ENCODE measurements at regions not wholly inside any gene's neighbourhood (a gene's known extent, or its start where the extent isn't known, plus 50 kb on each side); places are given as distances from the start of the nearest gene placed in this dataset.
"Not testable (repeated sequence)": the region's sequence is repeated elsewhere in the genome, so short reads cannot be mapped to it uniquely, and the experiment has no call there.

DNA sequence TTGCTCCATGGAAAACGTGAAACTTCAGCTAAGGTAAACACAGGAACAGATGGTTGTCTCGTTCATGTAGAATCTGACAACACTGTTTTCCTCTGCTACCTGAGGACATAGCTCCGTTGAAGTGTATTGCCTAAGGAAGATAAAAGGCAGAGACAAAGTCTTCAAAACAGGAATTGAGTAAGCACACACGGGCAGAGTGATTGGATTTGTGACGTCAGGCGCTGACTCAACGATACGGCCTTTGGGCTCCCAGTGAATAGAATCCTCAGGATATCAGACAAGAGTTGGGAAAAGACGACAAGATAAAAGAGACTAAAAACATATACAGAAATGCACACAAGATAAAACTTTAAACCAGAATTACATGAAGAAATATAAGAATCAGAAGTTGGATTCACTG lies 787.1 kb upstream of the CTNND2 start:
- Histone ChIP-seq H3K4me1 (ENCODE audit: insufficient read depth, low read length) (no peaks in the 10 kb centered on the region), H3K9me3 (ENCODE audit: low read length) (no peaks in the 10 kb centered on the region), H3K27me3 (ENCODE audit: insufficient read depth, low read length, poor library complexity, severe bottlenecking) (no peaks in the 10 kb centered on the region), H3K36me3 (ENCODE audit: insufficient read depth, low read length) (no peaks in the 10 kb centered on the region), H3K4me3 (ENCODE audit: low read length) (no peak overlapping the region), H3K27ac (ENCODE audit: low read depth, low read length) (no peak overlapping the region)
- peaks cover 0 to 20% (median 4%) of the 10 kb centered on the region in 5 donors for H3K9me3 Mint-ChIP-seq
- ChIA-PET POLR2A (no interaction called here), CTCF (interaction anchor here (1.6 kb wide), 1 partner anchor 11 kb away, joined by 3 read pairs; no protein-coding TSS in a partner anchor)
- no peak overlapping the region for H3K27ac Mint-ChIP-seq
- no peak overlapping the region for H3K4me3 Mint-ChIP-seq
- peaks cover 0 to 4% (median 0%) of the 10 kb centered on the region in 3 donors for H3K36me3 Mint-ChIP-seq
- H3K4me1 Mint-ChIP-seq = no peaks in the 10 kb centered on the region
- DNase-seq = no peak
- H3K27me3 Mint-ChIP-seq = no peaks in the 10 kb centered on the region

DNA sequence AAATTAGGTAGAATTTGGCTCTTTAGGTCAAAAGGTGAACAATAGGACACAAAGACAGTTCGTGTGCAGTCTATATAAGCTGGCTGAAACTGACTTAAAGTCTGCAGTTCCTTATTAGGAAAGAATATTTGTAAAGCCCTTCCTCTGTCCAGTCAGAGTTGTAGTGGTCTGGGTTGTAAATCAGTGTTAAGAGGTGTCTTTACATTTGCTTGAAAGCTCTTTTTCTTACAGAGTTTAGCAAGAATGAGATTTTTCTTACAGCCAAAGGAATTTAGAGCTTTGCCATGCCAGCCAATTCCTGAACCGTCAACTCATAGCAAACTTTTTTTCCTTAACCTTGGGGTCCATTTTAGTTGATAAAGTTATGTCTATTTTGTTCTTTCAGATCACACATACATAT lies 786.1 kb upstream of the CTNND2 start:
- H3K36me3 ChIP-seq (ENCODE audit: insufficient read depth, low read length) = no peaks in the 10 kb centered on the region
- H3K9me3 ChIP-seq (ENCODE audit: low read length) = no peaks in the 10 kb centered on the region
- no peak overlapping the region for H3K27ac ChIP-seq (ENCODE audit: low read depth, low read length)
- H3K4me1 ChIP-seq (ENCODE audit: insufficient read depth, low read length) = no peaks in the 10 kb centered on the region
- H3K36me3 Mint-ChIP-seq = peaks cover 0 to 4% (median 0%) of the 10 kb centered on the region in 3 donors
- no peak overlapping the region for H3K27ac Mint-ChIP-seq
- ChIA-PET POLR2A (no interaction called here), CTCF (no interaction called here)
- H3K4me3 Mint-ChIP-seq = no peak overlapping the region
- no peaks in the 10 kb centered on the region for H3K27me3 Mint-ChIP-seq
- H3K4me3 ChIP-seq (ENCODE audit: low read length) = no peak overlapping the region
- H3K9me3 Mint-ChIP-seq = peaks cover 0 to 19% (median 4%) of the 10 kb centered on the region in 5 donors
- no peaks in the 10 kb centered on the region for H3K4me1 Mint-ChIP-seq
- H3K27me3 ChIP-seq (ENCODE audit: insufficient read depth, low read length, poor library complexity, severe bottlenecking) = no peaks in the 10 kb centered on the region
- DNase-seq = no peak

DNA sequence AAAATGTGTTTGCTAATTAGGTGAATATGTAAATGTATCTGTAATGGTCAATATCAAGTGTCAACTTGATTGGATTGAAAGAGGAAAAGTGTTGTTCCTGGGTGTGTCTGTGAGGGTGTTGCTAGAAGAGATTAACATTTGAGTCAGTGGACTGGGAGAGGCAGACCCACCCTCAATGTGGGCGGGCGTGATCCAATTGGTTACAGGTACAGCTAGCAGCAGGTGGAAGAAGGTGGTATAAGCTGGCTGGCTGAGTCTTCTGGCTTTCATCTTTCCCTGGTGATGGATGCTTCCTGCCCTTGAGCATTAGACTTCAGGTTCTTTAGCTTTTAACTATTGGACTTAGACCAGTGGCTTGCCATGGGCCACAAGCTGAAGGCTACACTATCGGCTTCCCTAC lies 779.0 kb upstream of the CTNND2 start:
- CTCF ChIA-PET = no interaction called here

GRCh38 chr5:12679731-12680130 lies 775.5 kb upstream of the CTNND2 start:
- Histone ChIP-seq H3K9me3 (ENCODE audit: low read length) (no peaks in the 10 kb centered on the region), H3K36me3 (ENCODE audit: insufficient read depth, low read length) (no peaks in the 10 kb centered on the region), H3K27me3 (ENCODE audit: insufficient read depth, low read length, poor library complexity, severe bottlenecking) (no peaks in the 10 kb centered on the region), H3K4me3 (ENCODE audit: low read length) (no peak overlapping the region), H3K4me1 (ENCODE audit: insufficient read depth, low read length) (no peaks in the 10 kb centered on the region), H3K27ac (ENCODE audit: low read depth, low read length) (no peak overlapping the region)
- Mint-ChIP-seq H3K4me3 (no peak overlapping the region), H3K27ac (no peak overlapping the region), H3K27me3 (no peaks in the 10 kb centered on the region), H3K9me3 (peaks cover 0 to 8% (median 5%) of the 10 kb centered on the region in 5 donors), H3K36me3 (no peaks in the 10 kb centered on the region), H3K4me1 (no peaks in the 10 kb centered on the region)
- no peak for DNase-seq
- POLR2A ChIA-PET = no interaction called here
- CTCF ChIA-PET = no interaction called here

More for the DNA sequence above, 779.0 kb upstream of the CTNND2 start:
- no peak for DNase-seq
- no peaks in the 10 kb centered on the region for H3K36me3 ChIP-seq (ENCODE audit: insufficient read depth, low read length)
- no peaks in the 10 kb centered on the region for H3K36me3 Mint-ChIP-seq
- H3K4me3 Mint-ChIP-seq = no peak overlapping the region
- no peaks in the 10 kb centered on the region for H3K4me1 ChIP-seq (ENCODE audit: insufficient read depth, low read length)
- peaks cover 0 to 7% (median 0%) of the 10 kb centered on the region in 5 donors for H3K9me3 Mint-ChIP-seq
- H3K27ac ChIP-seq (ENCODE audit: low read depth, low read length) = no peak overlapping the region
- H3K27ac Mint-ChIP-seq = no peak overlapping the region
- H3K27me3 Mint-ChIP-seq = no peaks in the 10 kb centered on the region
- H3K9me3 ChIP-seq (ENCODE audit: low read length) = no peaks in the 10 kb centered on the region
- H3K27me3 ChIP-seq (ENCODE audit: insufficient read depth, low read length, poor library complexity, severe bottlenecking) = no peaks in the 10 kb centered on the region
- no peak overlapping the region for H3K4me3 ChIP-seq (ENCODE audit: low read length)
- no peaks in the 10 kb centered on the region for H3K4me1 Mint-ChIP-seq
- POLR2A ChIA-PET = no interaction called here

DNA sequence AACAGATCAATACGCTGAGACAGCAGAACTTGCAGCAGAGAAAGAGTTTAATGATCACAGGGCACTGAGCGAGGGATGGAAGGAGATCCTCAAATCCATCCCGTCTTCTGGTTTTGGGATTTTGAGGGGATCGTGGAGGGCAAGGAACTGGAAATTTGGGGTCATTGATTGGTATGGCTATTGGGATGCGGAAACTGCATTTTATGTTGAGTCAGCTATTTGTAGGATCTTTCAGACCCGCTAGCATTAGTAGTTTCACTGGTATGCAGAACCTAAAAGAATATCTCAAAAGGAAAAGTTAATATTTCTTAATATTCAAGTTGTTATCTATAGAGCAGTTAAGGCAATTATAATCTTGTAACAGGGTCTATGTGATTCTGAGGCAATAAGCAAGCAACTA lies 771.7 kb upstream of the CTNND2 start:
- ChIA-PET POLR2A (no interaction called here), CTCF (no interaction called here)
- no peak overlapping the region for H3K27ac ChIP-seq (ENCODE audit: low read depth, low read length)
- H3K4me1 ChIP-seq (ENCODE audit: insufficient read depth, low read length) = no peaks in the 10 kb centered on the region
- H3K36me3 ChIP-seq (ENCODE audit: insufficient read depth, low read length) = no peaks in the 10 kb centered on the region
- no peaks in the 10 kb centered on the region for H3K27me3 ChIP-seq (ENCODE audit: insufficient read depth, low read length, poor library complexity, severe bottlenecking)
- DNase-seq = no peak
- no peaks in the 10 kb centered on the region for H3K27me3 Mint-ChIP-seq
- H3K4me1 Mint-ChIP-seq = no peaks in the 10 kb centered on the region
- no peak overlapping the region for H3K4me3 ChIP-seq (ENCODE audit: low read length)
- no peak overlapping the region for H3K4me3 Mint-ChIP-seq
- H3K9me3 Mint-ChIP-seq = peaks cover 0 to 26% (median 7%) of the 10 kb centered on the region in 5 donors
- H3K27ac Mint-ChIP-seq = no peak overlapping the region
- no peaks in the 10 kb centered on the region for H3K9me3 ChIP-seq (ENCODE audit: low read length)
- no peaks in the 10 kb centered on the region for H3K36me3 Mint-ChIP-seq

DNA sequence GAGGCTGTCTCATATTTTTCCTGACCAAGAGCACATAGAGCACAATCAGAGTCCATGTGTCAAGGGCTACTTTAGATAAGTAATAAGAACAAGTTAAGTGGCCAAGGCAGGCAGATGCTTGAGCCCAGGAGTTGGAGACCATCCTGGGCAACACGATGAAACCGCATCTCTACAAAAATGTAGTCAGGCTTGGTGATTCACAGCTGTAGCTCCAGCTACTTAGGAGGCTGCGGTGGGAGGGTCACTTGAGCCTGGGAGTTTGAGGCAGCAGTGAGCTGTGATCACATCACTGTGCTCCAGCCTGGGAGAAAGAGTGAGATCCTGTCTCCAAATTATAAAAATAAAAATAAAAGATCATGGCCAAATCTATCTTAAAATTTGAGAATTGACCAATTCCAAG lies 767.9 kb upstream of the CTNND2 start:
- Mint-ChIP-seq H3K27me3 (peaks cover 0 to 2% of the 10 kb centered on the region in 2 donors), H3K4me1 (no peaks in the 10 kb centered on the region), H3K27ac (no peak overlapping the region), H3K4me3 (no peak overlapping the region), H3K9me3 (peaks cover 2 to 32% (median 7%) of the 10 kb centered on the region in 5 donors), H3K36me3 (no peaks in the 10 kb centered on the region)
- no peak for DNase-seq
- H3K4me1 ChIP-seq (ENCODE audit: insufficient read depth, low read length) = no peaks in the 10 kb centered on the region
- CTCF ChIA-PET = no interaction called here
- H3K36me3 ChIP-seq (ENCODE audit: insufficient read depth, low read length) = no peaks in the 10 kb centered on the region
- H3K27ac ChIP-seq (ENCODE audit: low read depth, low read length) = no peak overlapping the region
- H3K9me3 ChIP-seq (ENCODE audit: low read length) = no peaks in the 10 kb centered on the region
- POLR2A ChIA-PET = no interaction called here
- H3K4me3 ChIP-seq (ENCODE audit: low read length) = no peak overlapping the region
- no peaks in the 10 kb centered on the region for H3K27me3 ChIP-seq (ENCODE audit: insufficient read depth, low read length, poor library complexity, severe bottlenecking)

- H3K4me3 ChIP-seq (ENCODE audit: low read length) = no peak overlapping the region
- no peaks in the 10 kb centered on the region for H3K27me3 ChIP-seq (ENCODE audit: insufficient read depth, low read length, poor library complexity, severe bottlenecking)
- no peaks in the 10 kb centered on the region for H3K9me3 ChIP-seq (ENCODE audit: low read length)
- CTCF ChIA-PET = no interaction called here
- peaks cover 0 to 2% of the 10 kb centered on the region in 2 donors for H3K27me3 Mint-ChIP-seq
- H3K36me3 Mint-ChIP-seq = peaks cover 0 to under 1% (median 0%) of the 10 kb centered on the region in 3 donors
- H3K27ac ChIP-seq (ENCODE audit: low read depth, low read length) = no peak overlapping the region
- POLR2A ChIA-PET = no interaction called here
- no peak for DNase-seq
- no peak overlapping the region for H3K27ac Mint-ChIP-seq
- peaks cover 0 to 35% (median 4%) of the 10 kb centered on the region in 5 donors for H3K9me3 Mint-ChIP-seq
- H3K4me1 ChIP-seq (ENCODE audit: insufficient read depth, low read length) = no peaks in the 10 kb centered on the region
- no peaks in the 10 kb centered on the region for H3K4me1 Mint-ChIP-seq
- no peaks in the 10 kb centered on the region for H3K36me3 ChIP-seq (ENCODE audit: insufficient read depth, low read length)
- no peak overlapping the region for H3K4me3 Mint-ChIP-seq
Measured at GRCh38 chr5:12669326-12669725, 765.1 kb upstream of the CTNND2 start.

DNA sequence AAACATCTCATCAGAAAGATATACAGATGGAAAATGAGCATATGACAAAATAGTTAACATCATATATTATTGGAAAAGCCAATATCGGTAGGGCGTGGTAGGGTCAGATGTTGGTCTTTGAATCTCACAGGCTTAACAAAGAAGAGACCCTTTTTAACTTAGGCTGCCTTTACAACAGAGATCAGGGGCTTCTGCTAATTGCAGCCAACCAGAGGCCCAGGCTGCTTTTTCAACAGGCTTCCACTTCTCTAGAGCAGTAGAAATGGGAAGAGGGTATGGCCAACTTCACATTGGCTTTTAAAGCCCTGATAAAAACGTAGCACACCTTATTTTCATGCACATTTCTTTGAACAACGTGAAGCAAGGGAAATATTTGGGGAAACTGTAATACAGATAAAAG lies 764.3 kb upstream of the CTNND2 start:
- Histone ChIP-seq H3K4me3 (ENCODE audit: low read length) (no peak overlapping the region), H3K27me3 (ENCODE audit: insufficient read depth, low read length, poor library complexity, severe bottlenecking) (no peaks in the 10 kb centered on the region), H3K27ac (ENCODE audit: low read depth, low read length) (no peak overlapping the region), H3K9me3 (ENCODE audit: low read length) (no peaks in the 10 kb centered on the region), H3K4me1 (ENCODE audit: insufficient read depth, low read length) (no peaks in the 10 kb centered on the region), H3K36me3 (ENCODE audit: insufficient read depth, low read length) (no peaks in the 10 kb centered on the region)
- no peak for DNase-seq
- H3K4me3 Mint-ChIP-seq = no peak overlapping the region
- H3K27me3 Mint-ChIP-seq = peaks cover 0 to 2% of the 10 kb centered on the region in 2 donors
- no peaks in the 10 kb centered on the region for H3K4me1 Mint-ChIP-seq
- ChIA-PET CTCF (no interaction called here), POLR2A (no interaction called here)
- H3K27ac Mint-ChIP-seq = peak overlapping the region in 1 of 8 donors; percentile 27
- H3K36me3 Mint-ChIP-seq = peaks cover 0 to 3% (median 0%) of the 10 kb centered on the region in 3 donors
- H3K9me3 Mint-ChIP-seq = peaks cover 0 to 39% (median 8%) of the 10 kb centered on the region in 5 donors

DNA sequence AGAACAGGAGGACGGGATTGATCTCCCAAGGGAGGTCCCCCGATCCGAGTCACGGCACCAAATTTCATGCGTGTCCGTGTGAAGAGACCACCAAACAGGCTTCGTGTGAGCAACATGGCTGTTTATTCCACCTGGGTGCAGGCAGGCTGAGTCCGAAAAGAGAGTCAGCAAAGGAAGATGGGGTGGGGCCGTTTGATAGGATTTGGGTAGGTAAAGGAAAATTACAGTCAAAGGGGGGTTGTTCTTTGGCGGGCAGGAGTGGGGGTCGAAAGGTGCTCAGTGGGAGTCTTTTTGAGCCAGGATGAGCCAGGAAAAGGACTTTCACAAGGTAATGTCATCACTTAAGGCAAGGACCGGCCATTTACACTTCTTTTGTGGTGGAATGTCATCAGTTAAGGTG lies 763.6 kb upstream of the CTNND2 start:
- POLR2A ChIA-PET, H3K4me1 Mint-ChIP-seq: not testable (repeated sequence)

More for the DNA sequence above, 763.6 kb upstream of the CTNND2 start:
- H3K27ac ChIP-seq (ENCODE audit: low read depth, low read length); H3K27ac Mint-ChIP-seq; H3K9me3 ChIP-seq (ENCODE audit: low read length); CTCF ChIA-PET; H3K27me3 ChIP-seq (ENCODE audit: insufficient read depth, low read length, poor library complexity, severe bottlenecking); H3K27me3 Mint-ChIP-seq; H3K36me3 ChIP-seq (ENCODE audit: insufficient read depth, low read length); H3K4me3 Mint-ChIP-seq; H3K4me1 ChIP-seq (ENCODE audit: insufficient read depth, low read length); DNase-seq; H3K36me3 Mint-ChIP-seq; H3K4me3 ChIP-seq (ENCODE audit: low read length): not testable (repeated sequence)
- H3K9me3 Mint-ChIP-seq = peaks cover 0 to 38% (median 9%) of the 10 kb centered on the region in 5 donors
